ENCODE measurements at regions not wholly inside any gene's neighbourhood (a gene's known extent, or its start where the extent isn't known, plus 50 kb on each side); places are given as distances from the start of the nearest gene placed in this dataset.

- DNase-seq, result no peak
Measured at GRCh38 chr6:19279273-19279684, 557.9 kb upstream of the ID4 start.

- no peak for DNase-seq
Measured at GRCh38 chr6:19287928-19288327, 549.2 kb upstream of the ID4 start.

GRCh38 chr6:19289457-19289856, 547.7 kb upstream of the ID4 start:
- no peak for DNase-seq

- no peak for DNase-seq
Measured at GRCh38 chr6:19297880-19298279, 539.3 kb upstream of the ID4 start.

- no peak for DNase-seq
Measured at GRCh38 chr6:19298421-19298820, 538.7 kb upstream of the ID4 start.

- DNase-seq, result no peak
Measured at GRCh38 chr6:19299129-19299528, 538.0 kb upstream of the ID4 start.

GRCh38 chr6:19301980-19302379, 535.2 kb upstream of the ID4 start:
- no peak for DNase-seq

- DNase-seq, result no peak
Measured at GRCh38 chr6:19303383-19303782, 533.8 kb upstream of the ID4 start.

GRCh38 chr6:19309661-19310060, 527.5 kb upstream of the ID4 start:
- no peak for DNase-seq

GRCh38 chr6:19311786-19312185, 525.4 kb upstream of the ID4 start:
- DNase-seq, result no peak

GRCh38 chr6:19312241-19312978, 524.8 kb upstream of the ID4 start:
- DNase-seq, result no peak

GRCh38 chr6:19317431-19317986, 519.7 kb upstream of the ID4 start:
- no peak for DNase-seq

- DNase-seq, result no peak
Measured at GRCh38 chr6:19319005-19319404, 518.2 kb upstream of the ID4 start.

GRCh38 chr6:19320111-19320581, 517.0 kb upstream of the ID4 start:
- no peak for DNase-seq

GRCh38 chr6:19322691-19323485, 514.3 kb upstream of the ID4 start:
- DNase-seq, result no peak

- DNase-seq, result no peak
Measured at GRCh38 chr6:19324376-19324775, 512.8 kb upstream of the ID4 start.

- DNase-seq, result no peak
Measured at GRCh38 chr6:19325335-19325789, 511.8 kb upstream of the ID4 start.

- no peak for DNase-seq
Measured at GRCh38 chr6:19327241-19327640, 509.9 kb upstream of the ID4 start.

- no peak for DNase-seq
Measured at GRCh38 chr6:19327661-19328060, 509.5 kb upstream of the ID4 start.

GRCh38 chr6:19329078-19329477, 508.1 kb upstream of the ID4 start:
- DNase-seq, result no peak

GRCh38 chr6:19331089-19331488, 506.1 kb upstream of the ID4 start:
- no peak for DNase-seq

- no peak for DNase-seq
Measured at GRCh38 chr6:19332806-19333460, 504.2 kb upstream of the ID4 start.

GRCh38 chr6:19333936-19334335, 503.2 kb upstream of the ID4 start:
- DNase-seq, result no peak

Data from activated gamma-delta T cell treated with Interleukin-2 at 50 U/mL for 16 hours (primary cell).